ENCODE measurements at regions not wholly inside any gene's neighbourhood (a gene's known extent, or its start where the extent isn't known, plus 50 kb on each side); places are given as distances from the start of the nearest gene placed in this dataset.
A peak's percentile ranks its signal among the peaks of the same experiment; 100 is the strongest.
"Not testable (repeated sequence)": the region's sequence is repeated elsewhere in the genome, so short reads cannot be mapped to it uniquely, and the experiment has no call there.

DNA sequence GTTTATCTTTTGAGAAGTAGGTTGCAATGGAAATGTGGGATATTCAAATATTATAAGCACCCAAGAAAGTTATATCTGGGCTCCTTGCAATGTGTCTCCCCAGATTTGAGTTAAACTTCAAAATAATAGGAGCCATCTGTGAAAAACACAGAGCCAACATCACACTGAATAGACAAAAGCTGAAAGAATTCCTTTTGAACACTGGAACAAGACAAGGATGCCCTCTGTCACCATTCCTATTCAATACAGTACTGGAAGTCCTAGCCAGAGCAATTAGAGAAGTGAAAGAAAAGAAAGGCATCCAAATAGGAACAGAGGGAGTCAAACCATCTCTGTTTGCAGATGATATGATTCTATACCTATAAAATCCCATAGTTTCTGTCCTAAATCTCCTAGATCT lies 114.3 kb upstream of the IL1RAPL1 start:
- DNase-seq = no peak

DNA sequence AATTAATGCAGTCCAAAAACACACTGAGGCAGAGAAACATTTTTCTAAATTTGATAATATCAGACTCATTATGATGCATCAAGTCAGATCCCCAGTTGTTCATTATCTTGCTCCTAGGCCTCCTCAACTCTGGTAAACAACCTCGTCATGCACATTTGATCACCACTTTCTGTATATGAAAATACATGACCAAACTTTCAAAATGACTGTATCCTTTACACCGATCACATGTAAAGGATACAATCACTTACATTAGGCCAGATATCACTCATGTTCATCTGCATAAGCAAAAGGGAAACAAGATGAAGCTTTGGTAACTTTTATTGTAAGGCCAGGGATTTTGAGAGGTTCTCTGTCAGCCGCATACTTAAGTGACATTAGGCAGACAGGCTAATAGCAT lies 99.4 kb upstream of the IL1RAPL1 start:
- peak; percentile 27 for DNase-seq

DNA sequence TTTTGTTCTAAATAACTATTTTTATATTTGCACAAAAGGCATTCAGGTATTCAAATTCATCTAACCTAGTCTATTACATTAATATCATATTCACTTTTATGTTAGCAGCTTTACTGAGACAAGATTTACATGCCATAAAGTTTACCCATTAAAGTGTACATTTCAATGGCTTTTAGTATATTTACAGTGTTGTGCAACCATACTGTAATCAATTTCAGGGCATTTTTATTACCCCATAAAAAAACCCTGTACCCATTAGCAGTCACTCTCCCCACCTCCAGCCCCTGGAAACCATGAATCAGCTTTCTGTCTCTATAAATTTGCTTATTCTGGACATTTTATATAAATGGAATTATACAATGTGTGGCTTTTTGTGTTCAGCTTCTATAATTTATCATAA lies 95.9 kb upstream of the IL1RAPL1 start:
- no peak for DNase-seq

DNA sequence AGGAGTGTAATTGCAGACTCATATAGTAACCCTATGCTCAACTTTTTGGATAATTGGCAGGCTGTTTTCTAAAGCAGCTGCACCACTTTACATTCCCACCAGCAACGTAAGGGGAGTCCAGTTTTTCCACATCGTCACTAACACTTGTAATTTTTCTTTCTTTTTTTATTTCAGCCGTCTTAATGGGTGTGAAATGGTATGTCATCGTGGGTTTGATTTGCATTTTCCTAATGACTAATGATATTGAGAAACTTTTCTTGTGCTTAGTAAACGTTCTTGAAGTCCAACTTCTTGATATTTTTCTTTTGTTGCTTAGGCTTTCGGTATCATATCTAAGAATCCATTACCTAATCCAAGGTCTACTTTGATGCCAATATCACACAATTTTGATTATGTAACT lies 95.3 kb upstream of the IL1RAPL1 start:
- DNase-seq = no peak

DNA sequence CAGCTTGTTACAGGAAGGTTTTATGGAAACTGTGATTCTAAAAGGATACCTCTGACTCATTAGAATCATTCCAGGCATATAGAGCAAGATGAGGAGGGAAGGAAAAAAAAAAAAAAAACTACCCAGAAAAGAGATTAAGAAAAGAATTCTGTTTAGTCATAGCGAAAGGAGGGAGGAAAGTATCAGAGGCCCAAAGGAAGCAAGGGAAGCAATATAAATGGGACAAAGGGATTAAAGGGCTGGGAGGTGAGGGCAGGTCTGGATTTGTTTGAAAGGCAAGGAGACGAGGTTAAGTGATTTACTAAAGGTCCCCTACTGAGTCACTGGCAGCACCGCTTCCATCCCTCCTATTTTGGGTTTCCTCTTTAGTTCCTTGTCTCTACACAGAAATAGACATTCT lies 88.6 kb upstream of the IL1RAPL1 start:
- no peak for DNase-seq

DNA sequence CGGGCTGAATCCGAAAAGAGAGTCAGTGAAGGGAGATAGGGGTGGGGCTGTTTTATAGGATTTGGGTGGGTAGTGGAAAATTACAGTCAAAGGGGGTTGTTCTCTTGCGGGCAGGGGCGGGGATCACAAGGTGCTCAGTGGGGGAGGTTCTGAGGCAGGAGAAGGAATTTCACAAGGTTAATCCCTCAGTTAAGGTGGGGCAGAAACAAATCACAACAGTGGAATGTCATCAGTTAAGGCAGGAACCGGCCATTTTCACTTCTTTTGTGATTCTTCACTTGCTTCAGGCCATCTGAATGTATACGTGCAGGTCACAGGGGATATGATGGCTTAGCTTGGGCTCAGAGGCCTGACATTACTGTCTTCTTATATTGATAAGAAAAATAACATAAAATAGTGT lies 84.6 kb upstream of the IL1RAPL1 start:
- DNase-seq = not testable (repeated sequence)

DNA sequence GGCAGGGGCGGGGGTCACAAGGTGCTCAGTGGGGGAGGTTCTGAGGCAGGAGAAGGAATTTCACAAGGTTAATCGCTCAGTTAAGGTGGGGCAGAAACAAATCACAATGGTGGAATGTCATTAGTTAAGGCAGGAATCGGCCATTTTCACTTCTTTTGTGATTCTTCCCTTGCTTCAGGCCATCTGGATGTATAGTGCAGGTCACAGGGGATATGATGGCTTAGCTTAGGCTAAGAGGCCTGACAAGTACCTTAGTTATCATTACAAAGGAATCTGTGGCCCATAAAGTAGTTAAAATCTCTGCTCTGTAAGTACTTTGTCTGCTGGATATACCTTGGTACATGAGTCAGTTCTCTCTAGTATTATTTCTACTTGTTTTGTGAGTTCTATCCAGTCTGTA lies 79.6 kb upstream of the IL1RAPL1 start:
- not testable (repeated sequence) for DNase-seq

DNA sequence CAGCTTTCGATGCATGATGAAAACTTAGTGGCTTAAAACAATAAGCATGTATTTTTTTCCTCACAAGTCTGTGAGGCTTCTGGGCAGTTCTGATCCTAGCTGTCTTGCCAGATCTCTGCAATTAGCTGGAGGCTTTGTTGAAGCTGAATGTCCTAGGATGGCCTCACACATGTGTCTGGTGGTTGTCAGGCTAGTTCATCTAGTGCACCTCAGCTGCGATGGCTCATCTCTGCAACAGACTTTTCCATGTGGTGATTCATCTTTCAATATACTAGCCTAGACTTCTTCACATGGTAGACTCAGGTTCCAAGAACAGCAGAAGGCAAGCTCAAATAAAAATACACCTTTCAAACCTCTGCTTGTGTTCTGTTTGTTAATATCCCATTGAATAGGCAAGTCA lies 66.5 kb upstream of the IL1RAPL1 start:
- DNase-seq = no peak

DNA sequence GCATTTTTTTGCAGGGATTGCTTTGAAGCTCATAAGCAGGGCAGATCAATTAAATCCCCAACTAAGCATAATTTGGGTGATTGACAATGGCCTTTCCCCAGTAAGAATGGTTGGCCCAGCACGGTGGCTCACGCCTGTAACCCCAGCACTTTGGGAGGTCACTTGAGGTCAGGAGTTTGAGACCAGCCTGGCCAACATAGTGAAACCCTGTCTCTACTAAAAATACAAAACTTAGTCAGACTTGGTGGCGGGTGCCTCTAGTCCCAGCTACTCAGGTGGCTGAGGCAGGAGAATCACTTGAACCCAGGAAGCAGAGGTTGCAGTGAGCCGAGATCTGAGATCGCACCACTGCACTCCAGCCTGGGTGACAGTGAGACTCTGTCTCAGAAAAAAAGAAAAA lies 58.9 kb upstream of the IL1RAPL1 start:
- not testable (repeated sequence) for DNase-seq
